GM18502 (cell line): ENCODE measurements at regions not wholly inside any gene's neighbourhood (a gene's known extent, or its start where the extent isn't known, plus 50 kb on each side); places are given as distances from the start of the nearest gene placed in this dataset.
"Not testable (repeated sequence)": the region's sequence is repeated elsewhere in the genome, so short reads cannot be mapped to it uniquely, and the experiment has no call there.

Experiments used
- ATAC-seq: cut with Tn5 transposase; IDR thresholded peaks from one replicate; pipeline ENCODE4 v1.9.1; 2021; ENCODE audit warnings: mild to moderate bottlenecking; ENCODE audit not compliant: unreplicated experiment, poor library complexity

DNA sequence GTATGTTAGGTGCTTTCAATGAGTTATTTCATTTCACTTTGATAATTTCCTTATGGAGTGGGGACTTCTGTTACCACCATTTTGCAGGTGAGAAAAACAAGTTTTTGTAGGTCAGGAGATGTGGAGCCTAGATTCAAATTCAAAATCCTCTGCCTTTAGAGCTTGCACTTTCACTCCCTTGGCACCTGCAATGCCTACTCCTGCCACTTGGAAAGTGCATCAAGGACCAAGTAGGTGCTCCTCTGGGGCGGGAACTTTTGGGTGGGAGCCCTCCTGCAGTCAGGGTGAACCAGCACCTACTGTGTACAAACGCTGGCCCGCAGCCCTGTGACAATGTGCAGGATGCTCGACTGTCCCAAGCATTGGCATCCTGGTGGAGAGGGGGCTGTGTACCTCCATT is 199.0 kb downstream of the EMX2 start:
- ATAC-seq: no peak

DNA sequence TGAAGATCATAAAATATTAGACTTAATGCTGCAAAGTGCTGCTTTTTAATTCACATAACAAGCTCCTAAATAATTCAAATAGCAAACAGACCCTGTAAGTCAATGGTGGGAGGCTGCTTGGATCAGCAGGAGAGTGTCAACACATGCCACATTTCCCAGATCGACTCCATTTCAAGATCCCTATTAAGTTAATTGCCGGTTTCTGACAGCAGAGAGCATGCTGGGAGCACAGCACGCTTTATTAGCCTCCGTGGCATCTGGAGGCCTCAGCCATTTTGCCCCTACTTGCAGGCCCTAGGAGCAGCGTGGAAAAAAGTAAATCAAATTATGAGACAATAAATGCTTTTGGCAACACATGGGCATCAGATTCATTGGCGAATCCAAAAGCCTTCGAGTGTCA is 201.0 kb downstream of the EMX2 start:
- no peak for ATAC-seq

DNA sequence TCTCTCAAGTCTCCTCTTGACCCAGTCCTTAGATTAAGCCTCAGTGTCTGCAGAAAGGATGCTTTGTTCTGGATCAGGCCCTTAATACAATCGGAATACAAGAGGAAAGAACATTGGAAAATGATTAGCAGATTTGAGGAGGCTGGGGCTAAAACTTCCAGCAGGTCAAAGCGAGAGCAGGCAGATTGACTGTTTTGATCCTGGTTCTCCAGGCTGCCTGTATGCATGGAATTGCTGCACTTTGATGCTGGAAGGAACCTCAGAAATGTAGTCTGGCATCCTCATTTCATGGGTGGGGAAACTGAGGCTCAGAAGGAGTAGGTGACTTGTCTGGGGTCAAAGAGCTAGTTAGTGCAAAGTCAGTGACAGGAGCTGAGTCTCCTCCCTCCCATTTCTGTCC is 202.8 kb downstream of the EMX2 start:
- no peak for ATAC-seq

DNA sequence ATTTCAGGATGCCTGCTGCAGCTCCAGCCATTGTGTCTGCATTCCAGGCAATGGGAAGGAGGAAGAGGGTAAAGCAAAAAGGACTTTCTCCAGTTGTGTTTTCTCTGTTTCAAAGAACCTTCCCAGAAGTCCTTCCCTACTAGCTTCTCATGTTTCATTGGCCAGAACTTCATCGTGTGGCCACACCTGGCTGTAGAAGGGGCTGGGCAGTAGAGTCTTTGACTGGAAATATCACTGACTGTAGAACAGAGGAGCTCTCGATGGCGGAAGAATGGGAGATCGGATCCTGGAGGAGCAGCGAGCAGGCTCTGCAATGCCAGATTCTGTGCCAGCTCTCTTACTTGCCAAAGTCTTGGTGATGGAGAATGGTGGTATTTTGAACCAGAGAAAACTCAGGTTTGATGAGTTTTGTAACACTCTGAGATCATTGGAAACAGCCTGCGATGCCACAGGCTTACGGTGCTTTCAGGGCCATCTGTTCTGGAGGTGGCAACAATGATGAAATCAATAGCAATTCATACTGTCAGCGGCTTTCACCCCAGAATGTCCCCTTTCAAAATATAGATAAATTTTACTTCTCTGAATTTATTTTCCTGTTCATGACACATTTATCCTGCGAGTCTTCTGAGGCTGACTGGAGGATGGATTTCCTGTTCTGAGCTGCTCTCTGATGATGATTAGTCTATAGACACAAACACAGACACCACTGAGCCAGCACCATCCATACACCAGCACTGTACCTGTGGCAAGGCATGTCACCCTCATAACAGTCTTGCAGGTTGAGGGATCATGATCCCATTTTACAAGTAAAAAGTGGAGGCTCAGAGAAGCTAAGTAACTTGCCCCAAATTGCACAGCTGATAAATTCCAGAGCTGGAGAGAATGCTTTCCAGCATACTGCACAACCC is 204.2 kb downstream of the EMX2 start:
- no peak for ATAC-seq

DNA sequence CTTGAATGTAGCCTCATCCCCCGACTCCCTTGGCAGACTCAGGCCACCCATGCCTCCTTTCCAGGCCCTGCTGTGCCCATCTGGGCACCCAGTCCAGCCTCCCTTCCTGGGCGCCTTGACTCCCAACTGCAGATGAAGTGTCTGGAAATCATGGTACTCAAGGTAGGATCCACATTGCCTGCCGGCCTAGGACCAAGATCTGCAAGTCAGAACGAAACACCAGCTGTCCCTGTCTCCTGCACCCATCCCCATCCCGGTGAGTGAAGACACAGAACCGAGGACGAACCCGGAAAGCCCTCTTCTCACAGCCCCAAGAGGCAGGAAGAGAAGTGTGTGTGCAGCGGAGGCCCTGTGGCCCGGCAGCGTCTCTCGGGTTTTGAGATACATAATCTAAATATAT is 205.1 kb downstream of the EMX2 start:
- ATAC-seq: no peak

DNA sequence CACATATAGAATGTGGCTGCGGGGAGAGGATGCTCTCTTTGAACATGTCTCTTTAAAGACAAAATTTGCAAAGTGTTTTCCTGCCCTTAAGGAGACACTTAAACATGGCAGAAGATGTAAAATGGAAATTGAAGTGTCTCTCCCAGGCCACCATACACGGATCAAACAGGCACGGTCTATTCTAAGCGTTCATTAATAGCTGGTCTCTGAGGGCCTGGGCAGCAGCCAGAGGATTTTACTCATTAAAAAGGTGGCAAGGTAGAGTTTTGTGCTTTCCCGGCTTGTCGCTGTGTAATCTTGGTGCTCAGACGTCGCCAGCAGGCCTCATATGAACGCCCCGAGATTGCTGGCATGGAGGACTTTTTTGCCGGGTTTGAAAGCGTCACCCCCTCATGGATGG is 205.5 kb downstream of the EMX2 start:
- ATAC-seq: no peak

DNA sequence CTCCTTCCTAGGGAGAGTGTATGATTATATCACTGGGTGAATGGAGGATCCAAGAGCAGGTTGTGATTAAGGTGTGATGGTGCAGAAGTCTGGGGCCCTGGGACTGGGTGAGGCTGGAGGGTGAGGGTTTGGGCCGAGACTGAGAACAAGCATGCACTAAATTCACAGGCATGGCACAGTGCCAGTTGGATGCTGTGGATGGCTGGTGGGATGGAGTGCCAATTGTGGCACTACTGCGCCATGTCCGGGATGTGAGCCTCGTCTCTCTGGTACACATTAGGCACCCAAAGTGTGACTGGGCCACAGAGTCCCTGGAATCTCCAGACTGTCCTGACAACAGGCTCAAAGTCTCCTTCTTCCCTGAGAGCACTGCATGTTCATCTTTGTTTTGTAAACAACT is 208.1 kb downstream of the EMX2 start:
- no peak for ATAC-seq

DNA sequence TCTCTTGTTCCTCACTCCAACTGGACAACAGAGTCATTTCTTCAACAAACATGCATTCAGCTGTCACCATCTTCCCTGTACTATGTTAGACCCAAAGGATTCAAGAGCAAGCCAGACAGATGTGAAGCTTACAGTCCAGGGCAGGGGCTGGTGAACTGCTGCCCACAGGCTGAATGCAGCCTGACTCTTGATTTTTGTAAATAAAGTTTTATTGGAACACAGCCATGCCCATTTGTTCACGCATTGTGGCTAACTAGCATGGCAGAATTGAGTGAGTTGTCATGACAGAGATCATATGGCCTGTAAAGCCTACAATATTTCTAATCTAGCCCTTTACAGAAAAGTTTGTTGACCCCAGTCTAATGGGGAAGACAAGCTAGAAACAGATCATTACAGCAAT is 208.7 kb downstream of the EMX2 start:
- ATAC-seq: no peak

DNA sequence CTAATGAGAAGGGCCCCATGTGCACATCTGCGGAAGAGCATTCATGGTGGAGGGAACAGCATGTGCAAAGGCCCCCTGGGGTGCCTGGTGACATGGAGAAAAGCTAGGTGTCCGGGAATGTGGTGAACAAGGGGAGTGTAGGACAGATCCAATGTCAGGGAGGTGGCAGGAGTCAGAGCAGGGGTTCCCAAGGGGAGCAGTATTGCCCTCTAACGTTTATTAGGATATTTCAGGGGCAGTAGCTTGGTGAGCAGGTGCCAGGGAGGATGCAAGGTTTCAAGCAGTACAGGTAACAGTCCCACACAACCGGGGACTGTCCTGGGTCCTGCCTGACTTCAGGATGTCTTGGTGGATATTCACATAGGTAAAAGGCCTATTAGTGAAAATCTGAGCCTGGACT is 209.6 kb downstream of the EMX2 start:
- no peak for ATAC-seq

DNA sequence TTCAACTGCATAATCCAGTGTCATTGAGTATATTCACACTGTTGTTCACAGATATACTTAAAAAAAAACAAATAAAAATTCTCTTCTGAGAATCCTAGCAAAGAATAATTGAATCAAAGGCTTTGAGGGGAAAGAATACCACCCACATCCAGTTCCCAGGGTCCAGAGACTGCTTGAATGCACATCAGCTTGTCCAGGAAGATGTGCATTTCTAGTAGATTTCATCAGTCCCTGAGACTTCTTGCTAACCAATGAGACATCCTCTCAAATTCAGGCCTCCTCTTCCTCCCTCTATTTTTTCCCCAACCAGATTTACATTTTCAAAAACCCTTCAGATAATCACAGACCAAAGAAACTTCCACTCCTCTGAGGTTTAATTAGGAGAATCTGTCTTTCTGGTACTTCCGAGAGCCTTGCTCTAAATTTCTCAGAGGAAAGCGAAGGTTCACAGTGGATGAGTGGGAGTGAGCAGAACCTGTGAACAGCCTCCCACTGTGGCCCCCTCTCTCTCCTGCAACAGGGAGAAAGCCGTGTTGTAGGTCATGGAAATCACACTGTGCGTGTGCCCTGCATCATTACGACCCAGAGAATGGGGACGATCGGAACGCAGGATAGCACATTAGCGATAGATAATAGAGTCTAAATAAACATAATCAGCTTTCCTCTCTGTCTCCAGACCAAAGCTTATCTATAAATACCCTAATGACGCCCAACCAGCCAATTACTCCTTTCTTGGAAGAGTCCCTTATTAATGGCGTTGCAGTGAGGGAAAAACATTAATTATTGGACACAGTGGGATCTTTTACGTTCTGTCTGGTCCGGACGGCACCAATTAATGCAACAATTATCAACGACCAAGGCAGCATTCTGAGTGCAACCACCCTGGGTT is 212.5 kb downstream of the EMX2 start:
- ATAC-seq: no peak

DNA sequence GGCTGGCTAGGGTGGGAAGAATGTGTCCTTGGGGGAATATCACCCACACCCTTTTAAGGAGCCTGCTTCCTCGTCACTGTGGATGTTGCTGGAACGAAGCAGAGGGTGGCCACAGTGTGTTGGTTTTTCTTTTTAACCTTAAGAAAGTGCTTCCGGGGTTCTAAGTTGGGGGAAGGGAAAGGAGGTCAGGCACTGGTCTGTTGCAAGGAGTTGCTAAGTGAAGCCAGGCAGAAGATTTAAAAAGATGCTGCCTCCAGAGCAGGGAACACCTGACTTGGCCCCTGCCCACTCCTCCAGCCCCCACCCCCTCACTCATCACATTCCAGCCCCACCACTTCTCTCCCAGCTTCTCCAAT is 213.1 kb downstream of the EMX2 start:
- no peak for ATAC-seq

DNA sequence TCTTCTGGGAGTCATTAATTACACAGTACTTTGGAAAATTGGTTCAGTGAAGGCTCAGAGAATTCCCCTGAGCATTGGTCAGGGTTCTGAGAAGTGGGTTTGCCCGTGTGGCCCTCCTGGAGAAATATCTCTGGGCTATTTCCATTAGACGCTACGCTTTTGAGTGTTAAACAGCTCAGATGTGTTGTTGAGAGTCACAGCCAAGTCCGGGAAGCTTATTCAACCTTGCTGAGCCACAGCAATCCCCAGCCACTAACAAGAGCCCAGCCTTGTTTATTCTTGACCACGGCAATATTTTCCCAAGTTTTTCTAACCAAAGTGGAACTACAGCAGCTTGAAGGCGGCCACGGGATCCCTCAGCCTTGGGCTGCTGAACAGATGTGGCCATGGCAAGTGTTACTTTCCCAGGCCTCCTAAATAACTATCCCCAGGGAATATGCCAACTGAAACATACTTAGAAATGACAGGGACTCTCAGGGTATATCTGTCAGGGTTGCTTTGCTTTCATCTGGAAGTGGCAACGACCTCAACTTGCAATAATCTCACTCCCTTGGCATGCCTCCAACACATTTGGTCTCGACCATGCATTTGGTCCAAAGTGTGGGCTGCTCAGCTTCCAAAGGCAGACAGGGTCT is 214.7 kb downstream of the EMX2 start:
- ATAC-seq: no peak

DNA sequence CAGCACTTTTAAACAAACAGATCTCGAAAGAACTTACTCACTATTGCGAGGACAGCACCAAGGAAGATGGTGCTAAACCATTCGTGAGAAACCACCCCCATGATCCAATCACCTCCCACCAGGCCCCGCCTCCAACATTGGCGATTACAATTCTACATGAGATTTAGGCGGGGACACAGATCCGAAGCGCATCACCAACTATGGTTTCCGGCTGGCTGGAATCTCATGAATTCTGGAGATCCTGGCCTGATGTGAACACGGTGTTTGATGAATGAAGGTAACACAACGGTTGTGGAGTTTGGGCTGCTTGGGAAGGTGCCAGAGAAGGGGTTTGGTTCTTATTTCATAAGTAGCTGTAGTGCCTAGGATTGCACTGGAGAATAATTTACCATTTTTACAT is 216.7 kb downstream of the EMX2 start:
- no peak for ATAC-seq

DNA sequence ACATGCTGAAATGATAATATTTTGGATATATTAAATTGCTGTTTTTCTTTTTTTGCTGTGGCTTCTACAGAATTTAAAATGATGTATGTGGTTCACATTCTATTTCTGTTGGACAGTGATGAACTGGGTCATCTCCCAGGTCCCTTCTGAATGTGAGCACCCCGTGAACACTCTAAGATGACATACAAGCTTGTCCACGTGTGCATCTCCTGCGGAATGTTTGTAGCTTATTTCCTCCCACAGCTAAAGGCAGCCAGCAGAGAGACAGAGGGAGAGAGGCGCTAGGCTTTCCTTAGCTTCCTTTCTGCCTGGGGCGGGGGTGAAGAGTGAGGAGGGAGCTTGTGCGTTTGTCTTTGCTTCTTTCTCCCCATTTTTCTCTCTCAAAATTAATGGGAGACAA is 219.1 kb downstream of the EMX2 start:
- no peak for ATAC-seq

DNA sequence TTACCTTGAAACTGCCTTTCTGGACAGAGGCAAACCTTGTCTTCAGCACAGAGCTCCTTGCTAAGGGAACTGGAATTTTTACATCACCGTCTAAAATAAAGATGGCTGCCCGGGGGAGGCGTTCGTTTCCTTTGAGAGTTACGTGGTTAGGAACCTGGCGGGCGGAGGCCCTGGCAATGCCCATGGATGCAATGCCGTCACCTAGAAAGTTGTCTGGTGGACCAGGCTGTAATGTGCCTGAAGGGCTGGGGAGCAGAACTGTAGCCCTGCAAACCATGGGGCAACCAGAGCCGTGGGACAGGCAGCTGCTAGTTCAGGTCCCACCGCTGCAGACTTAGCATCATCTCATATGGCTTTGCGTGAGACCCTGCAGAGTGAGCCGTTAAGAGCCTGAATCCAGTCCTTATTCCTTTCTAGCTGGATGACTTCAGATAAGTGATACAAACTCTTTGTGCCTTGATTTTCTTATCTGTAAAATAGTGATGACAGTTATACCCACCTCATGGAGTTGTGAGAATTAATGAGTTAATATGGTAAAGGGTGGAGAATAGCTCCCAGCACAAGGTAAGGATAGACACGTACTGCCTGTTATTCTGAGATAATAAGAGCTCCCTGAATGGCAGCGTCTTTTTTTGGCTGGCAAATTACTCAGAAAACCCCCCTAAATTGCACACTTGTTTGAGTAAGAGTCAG is 219.7 kb downstream of the EMX2 start:
- no peak for ATAC-seq

DNA sequence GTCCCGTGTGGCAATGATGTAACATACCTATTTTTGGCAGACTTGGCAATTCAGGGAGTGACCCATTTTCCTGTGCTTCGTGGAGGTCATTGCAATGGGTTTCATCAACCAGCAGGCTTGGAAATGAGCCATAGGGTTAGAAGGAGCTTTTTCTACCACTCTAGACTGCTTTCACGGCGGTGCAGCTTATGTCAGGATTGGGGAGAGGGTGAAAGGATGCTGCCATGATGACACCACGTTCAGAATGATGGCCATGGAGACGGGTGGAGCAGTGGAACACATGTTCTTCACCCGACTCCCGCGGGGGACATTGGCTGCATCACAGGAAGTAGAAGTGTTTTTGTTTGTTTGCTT is 220.2 kb downstream of the EMX2 start:
- ATAC-seq: no peak

DNA sequence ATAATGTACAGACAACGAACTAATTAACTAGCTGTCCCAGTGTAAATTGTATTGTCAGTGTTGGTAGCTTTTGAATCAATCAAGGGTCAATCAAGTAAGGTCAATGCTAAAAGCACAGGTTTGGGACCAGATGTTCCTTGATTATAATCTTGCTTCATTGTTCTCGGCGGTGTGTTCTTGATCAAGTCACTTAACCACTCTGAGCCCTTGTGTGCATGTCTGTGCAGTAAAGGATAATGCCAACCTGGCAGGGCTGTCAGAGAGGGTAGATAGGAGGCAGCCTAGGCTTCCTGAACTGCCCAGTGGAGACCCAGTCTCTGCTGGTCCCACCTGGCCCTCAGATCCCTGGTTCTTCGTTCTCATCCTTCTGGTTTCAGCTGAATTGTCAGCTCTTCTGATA is 221.0 kb downstream of the EMX2 start:
- ATAC-seq: no peak

DNA sequence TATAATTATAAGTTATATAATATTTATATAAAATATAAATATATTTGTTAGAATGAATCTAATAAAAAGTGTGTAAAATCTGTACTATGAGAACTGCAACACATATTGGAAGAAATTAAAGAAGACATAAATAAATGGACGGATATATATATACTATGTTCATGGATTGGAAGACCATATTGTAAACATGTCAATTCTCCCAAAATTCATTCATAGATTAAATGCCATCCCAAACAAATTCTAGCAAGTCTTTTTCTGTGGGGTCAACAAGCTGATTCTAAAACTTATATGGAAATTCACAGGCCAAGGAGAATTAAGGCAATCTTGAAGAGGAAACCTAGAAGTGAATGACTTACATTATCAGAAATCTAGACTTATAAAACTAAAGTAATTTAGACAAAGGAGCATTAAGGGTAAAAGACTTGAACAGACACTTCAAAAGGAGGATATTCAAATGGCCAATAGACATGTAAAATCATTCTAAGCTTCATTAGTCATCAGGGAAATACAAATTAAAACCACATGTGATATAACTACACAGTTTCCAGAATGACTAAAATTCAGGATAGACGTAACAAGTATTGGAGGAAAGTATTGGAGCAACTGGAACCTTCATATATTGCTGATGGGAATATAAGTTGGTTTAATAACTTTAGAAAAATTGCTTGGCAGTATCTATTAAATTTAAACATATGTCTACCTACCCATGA is 225.9 kb downstream of the EMX2 start:
- no peak for ATAC-seq

DNA sequence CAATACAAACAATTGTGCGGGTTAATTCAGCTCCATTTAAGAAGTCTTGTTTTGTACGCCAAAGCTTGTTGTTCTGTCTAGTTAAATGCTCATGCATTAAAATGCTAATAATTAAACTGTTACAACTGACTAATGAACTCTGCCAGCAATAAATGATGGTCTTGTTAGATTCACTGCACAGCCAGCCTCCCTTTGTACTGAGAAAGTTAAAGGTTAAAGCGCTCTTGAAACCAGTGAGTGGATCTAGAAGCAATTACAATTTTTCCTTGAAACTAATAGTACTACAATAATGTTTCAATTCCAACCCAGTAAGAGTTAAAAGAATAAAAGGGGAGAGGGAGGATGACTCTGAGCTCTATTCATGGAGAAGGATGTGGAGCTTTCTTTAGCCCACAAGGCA is 233.0 kb downstream of the EMX2 start:
- ATAC-seq: no peak

DNA sequence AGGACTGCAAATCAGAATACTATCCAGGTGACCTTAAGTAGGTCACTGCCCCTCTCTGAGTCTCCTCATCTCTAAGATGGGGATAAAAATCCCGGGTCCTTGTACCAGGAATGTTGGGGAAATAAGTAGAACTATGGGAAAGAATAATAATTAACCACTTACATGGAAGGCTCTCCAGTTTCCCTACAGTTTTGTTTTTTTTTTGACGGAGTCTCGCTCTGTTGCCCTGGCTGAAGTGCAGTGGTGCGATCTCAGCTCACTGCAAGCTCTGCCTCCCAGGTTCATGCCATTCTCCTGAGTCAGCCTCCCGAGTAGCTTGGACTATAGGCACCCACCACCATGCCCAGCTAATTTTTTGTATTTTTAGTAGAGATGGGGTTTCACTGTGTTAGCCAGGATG is 234.7 kb downstream of the EMX2 start:
- not testable (repeated sequence) for ATAC-seq
